Gastroesophageal sphincter (tissue), 3 donors: ENCODE measurements at regions not wholly inside any gene's neighbourhood (a gene's known extent, or its start where the extent isn't known, plus 50 kb on each side); places are given as distances from the start of the nearest gene placed in this dataset.

Experiments used
- CTCF ChIP-seq, 4 experiments: fragments of 200-600 bp in 2 of 4; fragments of 450-650 bp in 2 of 4; sonication (generic) in 1 of 4; IDR thresholded peaks; one replicate each; pipeline ENCODE4 v1.5.1; 2017 to 2019; ENCODE audit warnings: antibody characterized with exemption in 4 of 4, mild to moderate bottlenecking in 2 of 4, moderate library complexity in 2 of 4
- EP300 ChIP-seq: sonication (generic); formaldehyde crosslinking; IDR thresholded peaks from one replicate; pipeline ENCODE4 v1.6.1; 2017; ENCODE audit warnings: antibody characterized with exemption, mild to moderate bottlenecking
- POLR2A ChIP-seq, 2 donors: fragments of 450-650 bp; IDR thresholded peaks; one replicate each; pipeline ENCODE4 v1.6.1; 2017; ENCODE audit warnings: antibody characterized with exemption in 2 of 2, mild to moderate bottlenecking in 2 of 2, moderate library complexity in 1 of 2
- POLR2AphosphoS5 ChIP-seq: sonication (generic); formaldehyde crosslinking; IDR thresholded peaks from one replicate; pipeline ENCODE4 v1.6.1; 2017; ENCODE audit warnings: antibody characterized with exemption

- TF ChIP-seq POLR2A (IDR thresholded peaks at IDR 0.05) (no peak), CTCF (IDR thresholded peaks at IDR 0.05) (no peak), POLR2AphosphoS5 (no peak), EP300 (no peak)
Measured at GRCh38 chr10:88193018-88193417, 329.6 kb downstream of the PTEN start.
